Prostate gland (tissue), 2 donors: ENCODE measurements at regions not wholly inside any gene's neighbourhood (a gene's known extent, or its start where the extent isn't known, plus 50 kb on each side); places are given as distances from the start of the nearest gene placed in this dataset.

Experiments used
- DNase-seq: peaks from one replicate; pipeline ENCODE4 v3.0.0-alpha.2; 2019; ENCODE audit warnings: low spot score
- H3K27ac ChIP-seq, 2 donors: fragments of 200-600 bp; sonication (generic); 2 replicates each; pipeline ENCODE4 v1.5.1; 2017 to 2019
- H3K27me3 ChIP-seq: fragments of 200-600 bp; sonication (generic); replicated peaks from 2 replicates; pipeline ENCODE4 v1.5.1; 2019; ENCODE audit not compliant: insufficient read depth
- H3K36me3 ChIP-seq, 2 donors: fragments of 200-600 bp; sonication (generic); 1 replicate in 1 of 2; 2 replicates in 1 of 2; pipeline versions ENCODE4 v1.5.1 to v1.8.1; 2017 to 2019
- H3K4me1 ChIP-seq: fragments of 200-600 bp; sonication (generic); replicated peaks from 2 replicates; pipeline ENCODE4 v1.5.1; 2019
- H3K4me3 ChIP-seq, 2 donors: fragments of 200-600 bp; sonication (generic); 2 replicates each; pipeline ENCODE4 v1.5.1; 2017 to 2019
- H3K9me3 ChIP-seq: fragments of 200-600 bp; sonication (generic); 2 replicates; pipeline ENCODE4 v1.5.1; 2017
- CTCF ChIP-seq, 4 experiments: fragments of 200-600 bp in 2 of 4; fragments of 450-650 bp in 2 of 4; sonication (generic) in 2 of 4; IDR thresholded peaks; 1 replicate in 3 of 4; 2 replicates in 1 of 4; pipeline ENCODE4 v1.5.1; 2016 to 2019; ENCODE audit warnings: antibody characterized with exemption in 4 of 4, mild to moderate bottlenecking in 2 of 4, moderate library complexity in 2 of 4
- POLR2A ChIP-seq: fragments of 450-650 bp; IDR thresholded peaks from one replicate; pipeline ENCODE4 v1.6.1; 2016; ENCODE audit warnings: antibody characterized with exemption, mild to moderate bottlenecking
- POLR2AphosphoS5 ChIP-seq: sonication (generic); formaldehyde crosslinking; IDR thresholded peaks from one replicate; pipeline ENCODE4 v1.6.1; 2017; ENCODE audit warnings: antibody characterized with exemption
- WGBS: methylation state at CpG from one replicate; pipeline ENCODE4 v1.1.5; 2018; 5-methylcytosine and 5-hydroxymethylcytosine counted together
- intact Hi-C: fragments of 100-400 bp; cut with DNase I; formaldehyde crosslinking; loops from one replicate; pipeline ENCODE4 v1.14.2; 2022

GRCh38 chr5:121692158-121692557 lies 159.5 kb upstream of the FTMT start:
- no peaks in the 10 kb centered on the region for H3K36me3 ChIP-seq
- no peak overlapping the region for H3K27ac ChIP-seq
- intact Hi-C loops = no loop called here
- no peaks in the 10 kb centered on the region for H3K4me1 ChIP-seq
- no peaks in the 10 kb centered on the region for H3K9me3 ChIP-seq
- H3K4me3 ChIP-seq = no peak overlapping the region
- H3K27me3 ChIP-seq = no peaks in the 10 kb centered on the region
- no peak for DNase-seq
- TF ChIP-seq POLR2A (no peak), CTCF (IDR thresholded peaks at IDR 0.05) (no peak), POLR2AphosphoS5 (no peak)
- 63% methylated on average over 2 of the region's 2 CpGs for WGBS

- TF ChIP-seq POLR2AphosphoS5 = no peak
- no peak for TF ChIP-seq CTCF (IDR thresholded peaks at IDR 0.05)
- TF ChIP-seq POLR2A = no peak
- WGBS = 87% methylated on average over 1 of the region's 1 CpG
- intact Hi-C loops = no loop called here
- H3K4me1 ChIP-seq = no peaks in the 10 kb centered on the region
- no peak for DNase-seq
- no peak overlapping the region for H3K4me3 ChIP-seq
- no peaks in the 10 kb centered on the region for H3K9me3 ChIP-seq
- no peak overlapping the region for H3K27ac ChIP-seq
- no peaks in the 10 kb centered on the region for H3K27me3 ChIP-seq
- no peaks in the 10 kb centered on the region for H3K36me3 ChIP-seq
Measured at GRCh38 chr5:121693864-121694263, 157.8 kb upstream of the FTMT start.

- TF ChIP-seq CTCF (IDR thresholded peaks at IDR 0.05) = no peak
- no peak for TF ChIP-seq POLR2A
- no peak for TF ChIP-seq POLR2AphosphoS5
- H3K4me3 ChIP-seq = no peak overlapping the region
- no peak overlapping the region for H3K27ac ChIP-seq
- WGBS = 85% methylated on average over 2 of the region's 2 CpGs
- no peak for DNase-seq
- H3K36me3 ChIP-seq = no peaks in the 10 kb centered on the region
- H3K27me3 ChIP-seq = no peaks in the 10 kb centered on the region
- H3K4me1 ChIP-seq = no peaks in the 10 kb centered on the region
- intact Hi-C loops = no loop called here
- H3K9me3 ChIP-seq = no peaks in the 10 kb centered on the region
Measured at GRCh38 chr5:121695307-121695706, 156.4 kb upstream of the FTMT start.

GRCh38 chr5:121698690-121699089 lies 153.0 kb upstream of the FTMT start:
- TF ChIP-seq CTCF (IDR thresholded peaks at IDR 0.05) (no peak), POLR2A (no peak), POLR2AphosphoS5 (no peak)
- DNase-seq = no peak
- no peak overlapping the region for H3K4me3 ChIP-seq
- H3K9me3 ChIP-seq = no peaks in the 10 kb centered on the region
- H3K4me1 ChIP-seq = no peaks in the 10 kb centered on the region
- no peak overlapping the region for H3K27ac ChIP-seq
- 82% methylated on average over 3 of the region's 3 CpGs for WGBS
- H3K27me3 ChIP-seq = no peaks in the 10 kb centered on the region
- intact Hi-C loops = no loop called here
- H3K36me3 ChIP-seq = no peaks in the 10 kb centered on the region

- intact Hi-C loops = no loop called here
- Histone ChIP-seq H3K9me3 (no peaks in the 10 kb centered on the region), H3K27ac (no peak overlapping the region), H3K36me3 (no peaks in the 10 kb centered on the region), H3K27me3 (no peaks in the 10 kb centered on the region), H3K4me1 (no peaks in the 10 kb centered on the region), H3K4me3 (no peak overlapping the region)
- no peak for DNase-seq
- WGBS = 89% methylated on average over 1 of the region's 1 CpG
- no peak for TF ChIP-seq POLR2A
- no peak for TF ChIP-seq CTCF (IDR thresholded peaks at IDR 0.05)
- TF ChIP-seq POLR2AphosphoS5 = no peak
Measured at GRCh38 chr5:121701731-121702130, 150.0 kb upstream of the FTMT start.
